ENCODE measurements at regions not wholly inside any gene's neighbourhood (a gene's known extent, or its start where the extent isn't known, plus 50 kb on each side); places are given as distances from the start of the nearest gene placed in this dataset.

- no peak for DNase-seq (ENCODE audit: low spot score)
Measured at GRCh38 chr2:158732573-158733429, 62.3 kb upstream of the DAPL1 start.

GRCh38 chr2:158733430-158733755 lies 61.7 kb upstream of the DAPL1 start:
- DNase-seq (ENCODE audit: low spot score): no peak

GRCh38 chr2:158734442-158734841 lies 60.7 kb upstream of the DAPL1 start:
- no peak for DNase-seq (ENCODE audit: low spot score)

GRCh38 chr2:158735822-158736580 lies 59.1 kb upstream of the DAPL1 start:
- no peak for DNase-seq (ENCODE audit: low spot score)

- DNase-seq (ENCODE audit: low spot score): no peak
Measured at GRCh38 chr2:158738363-158738762, 56.8 kb upstream of the DAPL1 start.

GRCh38 chr2:158740127-158740526 lies 55.0 kb upstream of the DAPL1 start:
- DNase-seq (ENCODE audit: low spot score): no peak

GRCh38 chr2:158740621-158741020 lies 54.5 kb upstream of the DAPL1 start:
- no peak for DNase-seq (ENCODE audit: low spot score)

- no peak for DNase-seq (ENCODE audit: low spot score)
Measured at GRCh38 chr2:158741625-158742024, 53.5 kb upstream of the DAPL1 start.

GRCh38 chr2:158742536-158742935 lies 52.6 kb upstream of the DAPL1 start:
- no peak for DNase-seq (ENCODE audit: low spot score)

GRCh38 chr2:158743466-158743865 lies 51.7 kb upstream of the DAPL1 start:
- no peak for DNase-seq (ENCODE audit: low spot score)

GRCh38 chr2:158743879-158744278 lies 51.2 kb upstream of the DAPL1 start:
- no peak for DNase-seq (ENCODE audit: low spot score)

GRCh38 chr2:158745067-158745865 lies 49.9 kb upstream of the DAPL1 start:
- DNase-seq (ENCODE audit: low spot score): peak; percentile 60

Data from GM03348 (cell line).